HepG2 (cell line): ENCODE measurements at regions not wholly inside any gene's neighbourhood (a gene's known extent, or its start where the extent isn't known, plus 50 kb on each side); places are given as distances from the start of the nearest gene placed in this dataset.

Experiments
- ATAC-seq: fragments of 200-7000 bp; cut with Tn5 transposase; 3 replicates; pipeline ENCODE4 v1.9.1; 2020; ENCODE audit warnings: mild to moderate bottlenecking, moderate library complexity
- BruUV-seq: library from RNA; stranded (reverse); fragments of 400-500 nt; replicated peaks from 2 replicates; lab custom pipeline; 2021; lab: Mats Ljungman, UMichigan
- CTCF ChIA-PET: fragments of 300-600 bp; formaldehyde crosslinking; extraction: SDS; loops from one replicate; lab custom pipeline; 2021; ENCODE audit warnings: low total read pairs, inconsistent platforms, low intra/inter-chr PET ratio; lab: Yijun Ruan, JAX
- POLR2A ChIA-PET: fragments of 350-600 bp; sonication (Branson Sonifier 250); formaldehyde crosslinking; loops from one replicate; lab custom pipeline; 2020; ENCODE audit warnings: antibody characterized with exemption, inconsistent platforms; lab: Yijun Ruan, JAX
- DNase-seq: peaks from one replicate; pipeline ENCODE4 v3.0.0-alpha.2; 2015; ENCODE audit warnings: low spot score
- FAIRE-seq: peaks from 3 replicates; lab custom pipeline; 2011; peaks lifted over from hg19 to GRCh38; lab: Jason Lieb, UNC
- H2AFZ ChIP-seq: one replicate; pipeline ENCODE4 v1.6.1; 2011; ENCODE audit warnings: low read length, inconsistent platforms
- H3K27ac ChIP-seq: fragments of 300-600 bp; 3 replicates; pipeline ENCODE4 v1.8.0; 2011; ENCODE audit warnings: mixed run types, mild to moderate bottlenecking, mixed read lengths, low read length, inconsistent platforms; ENCODE audit not compliant: insufficient read depth; ENCODE audit errors: extremely low read length
- H3K27me3 ChIP-seq, 2 experiments: fragments of 200-600 bp in 1 of 2; 2 replicates in 1 of 2; 3 replicates in 1 of 2; pipeline versions ENCODE4 v1.6.0 to v1.8.0; 2011; ENCODE audit warnings: low read length in 2 of 2, mild to moderate bottlenecking in 2 of 2, moderate library complexity in 2 of 2, inconsistent platforms in 1 of 2; ENCODE audit not compliant: insufficient read depth in 2 of 2, control insufficient read depth in 1 of 2
- H3K36me3 ChIP-seq, 2 experiments: fragments of 200-600 bp in 1 of 2; replicated peaks in 1 of 2; 2 replicates in 1 of 2; 3 replicates in 1 of 2; pipeline versions ENCODE4 v1.5.1 to v1.8.0; 2011; ENCODE audit warnings: low read length in 2 of 2, inconsistent platforms in 1 of 2; ENCODE audit not compliant: insufficient read depth in 2 of 2, control insufficient read depth in 1 of 2
- H3K4me1 ChIP-seq: 2 replicates; pipeline ENCODE4 v1.5.1; 2012; ENCODE audit warnings: low read length, inconsistent platforms; ENCODE audit not compliant: insufficient read depth
- H3K4me2 ChIP-seq: 2 replicates; pipeline ENCODE4 v1.6.0; 2011; ENCODE audit warnings: low read depth, low read length, inconsistent platforms
- H3K4me3 ChIP-seq, 3 experiments: fragments of 200-600 bp in 1 of 3; sonication (generic), shearing (Covaris generic) in 1 of 3; replicated peaks in 1 of 3; 2 replicates each; pipeline ENCODE4 v1.5.1; 2011 to 2016; ENCODE audit warnings: low read length in 3 of 3, inconsistent platforms in 2 of 3, low read depth in 2 of 3, mild to moderate bottlenecking in 2 of 3, control low read depth in 1 of 3, mixed read lengths in 1 of 3; ENCODE audit not compliant: insufficient read depth in 1 of 3
- H3K79me2 ChIP-seq: one replicate; pipeline ENCODE4 v1.6.1; 2011; ENCODE audit warnings: low read length, inconsistent platforms; ENCODE audit not compliant: insufficient read depth
- H3K9ac ChIP-seq: 2 replicates; pipeline ENCODE4 v1.6.0; 2011; ENCODE audit warnings: mild to moderate bottlenecking, low read depth, low read length, inconsistent platforms; ENCODE audit not compliant: insufficient read depth
- H3K9me3 ChIP-seq: 2 replicates; pipeline ENCODE4 v1.5.1; 2012; ENCODE audit warnings: mild to moderate bottlenecking, low read length
- H4K20me1 ChIP-seq: 2 replicates; pipeline ENCODE4 v1.6.0; 2011; ENCODE audit warnings: inconsistent platforms, mild to moderate bottlenecking, low read length, moderate library complexity; ENCODE audit not compliant: insufficient read depth
- GABPA ChIP-seq, 2 experiments: IDR thresholded peaks; 2 replicates each; pipeline ENCODE4 v1.6.1; 2011 to 2016; ENCODE audit warnings: low read depth in 2 of 2, low read length in 1 of 2, missing biosample characterization in 1 of 2, missing genetic modification characterization in 1 of 2
- MBD4 ChIP-seq: IDR thresholded peaks from 2 replicates; pipeline ENCODE4 v1.6.1; 2012; ENCODE audit warnings: low read length, inconsistent platforms, borderline replicate concordance
- MIER2 ChIP-seq: IDR thresholded peaks from 2 replicates; pipeline ENCODE4 v1.6.1; 2016; ENCODE audit warnings: missing biosample characterization, missing genetic modification reagents
- RFXAP ChIP-seq: sonication (generic); formaldehyde crosslinking; IDR thresholded peaks from 2 replicates; pipeline ENCODE4 v1.4.0; 2020; ENCODE audit warnings: missing genetic modification reagents, borderline replicate concordance
- SMAD9 ChIP-seq: sonication (generic); formaldehyde crosslinking; IDR thresholded peaks from 2 replicates; pipeline ENCODE4 v1.5.1; 2020; ENCODE audit warnings: mild to moderate bottlenecking, missing genetic modification reagents
- SMYD3 ChIP-seq: sonication (generic); formaldehyde crosslinking; IDR thresholded peaks from 2 replicates; pipeline ENCODE4 v1.8.1; 2023; ENCODE audit warnings: mild to moderate bottlenecking, missing genetic modification reagents
- ZNF17 ChIP-seq: sonication (generic); formaldehyde crosslinking; IDR thresholded peaks from 2 replicates; pipeline ENCODE4 v1.5.0; 2020; ENCODE audit warnings: mild to moderate bottlenecking, missing genetic modification reagents
- ZNF530 ChIP-seq: sonication (generic); formaldehyde crosslinking; IDR thresholded peaks from 2 replicates; pipeline ENCODE4 v1.5.0; 2020; ENCODE audit warnings: low read depth, mild to moderate bottlenecking, missing genetic modification reagents
- ZNF709 ChIP-seq: sonication (generic); formaldehyde crosslinking; IDR thresholded peaks from 2 replicates; pipeline ENCODE4 v1.5.0; 2020; ENCODE audit warnings: mild to moderate bottlenecking, missing genetic modification reagents
- ZNF878 ChIP-seq: sonication (generic); formaldehyde crosslinking; IDR thresholded peaks from 2 replicates; pipeline ENCODE4 v1.8.1; 2023; ENCODE audit warnings: mild to moderate bottlenecking, missing genetic modification reagents, moderate library complexity
- ZSCAN20 ChIP-seq: sonication (generic); formaldehyde crosslinking; IDR thresholded peaks from 2 replicates; pipeline ENCODE4 v1.4.0; 2020; ENCODE audit warnings: missing genetic modification reagents, mild to moderate bottlenecking, borderline replicate concordance
- WGBS: methylation state at CpG from one replicate; pipeline ENCODE4 v1.1.6; 2017; ENCODE audit warnings: low lambda C conversion rate; 5-methylcytosine and 5-hydroxymethylcytosine counted together
- in situ Hi-C: cut with HindIII; loops from 2 replicates; pipeline ENCODE4 v1.10.0; 2017; ENCODE audit warnings: low pct_unique_long_range_greater_than_20kb; ENCODE audit not compliant: extremely low pct_ligation_motif_present
- intact Hi-C: fragments of 100-400 bp; cut with micrococcal nuclease; formaldehyde crosslinking; loops from one replicate; pipeline ENCODE4 v1.10.0; 2022; ENCODE audit not compliant: unreplicated experiment
- TF ChIP-seq, protein P1 (sequence below): IDR thresholded peaks from 2 replicates; pipeline ENCODE4 v1.6.1; 2016; ENCODE audit warnings: missing biosample characterization, missing genetic modification reagents, low read depth
- TF ChIP-seq, protein P2 (sequence below): sonication (generic); formaldehyde crosslinking; IDR thresholded peaks from 2 replicates; pipeline ENCODE4 v1.9.0; 2021; ENCODE audit warnings: mild to moderate bottlenecking, missing genetic modification reagents

DNA sequence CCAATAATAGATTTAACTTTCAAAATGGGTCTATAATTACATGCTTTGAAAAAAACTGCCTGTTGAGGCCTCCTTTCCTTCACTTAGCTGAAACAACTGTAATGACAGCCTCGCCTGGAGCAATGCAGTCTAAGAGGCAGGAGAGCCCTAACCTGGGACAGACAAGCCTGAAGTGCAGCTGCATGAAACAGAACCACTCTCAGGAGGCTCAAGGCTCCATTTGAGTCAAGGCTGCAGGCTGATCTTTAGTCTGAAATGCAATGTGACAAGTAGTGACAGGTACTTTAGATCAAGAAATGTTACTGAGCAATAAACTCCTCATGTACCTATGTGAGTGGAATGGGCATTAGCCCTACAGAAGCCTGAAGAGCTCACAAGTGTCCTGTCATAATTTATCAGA lies 414.0 kb upstream of the LUZP2 start (continued):
- TF ChIP-seq, protein P1, sequence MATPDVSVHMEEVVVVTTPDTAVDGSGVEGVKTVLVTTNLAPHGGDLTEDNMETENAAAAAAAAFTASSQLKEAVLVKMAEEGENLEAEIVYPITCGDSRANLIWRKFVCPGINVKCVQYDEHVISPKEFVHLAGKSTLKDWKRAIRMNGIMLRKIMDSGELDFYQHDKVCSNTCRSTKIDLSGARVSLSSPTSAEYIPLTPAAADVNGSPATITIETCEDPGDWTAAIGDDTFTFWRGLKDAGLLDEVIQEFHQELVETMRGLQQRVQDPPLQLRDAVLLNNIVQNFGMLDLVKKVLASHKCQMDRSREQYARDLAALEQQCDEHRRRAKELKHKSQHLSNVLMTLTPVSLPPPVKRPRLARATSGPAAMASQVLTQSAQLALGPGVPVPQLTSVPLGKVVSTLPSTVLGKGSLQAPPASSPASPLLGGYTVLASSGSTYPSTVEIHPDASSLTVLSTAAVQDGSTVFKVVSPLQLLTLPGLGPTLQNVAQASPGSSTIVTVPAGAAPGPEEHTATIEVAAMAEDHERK, result no peak
- TF ChIP-seq, all 625 proteins: peak for 0

DNA sequence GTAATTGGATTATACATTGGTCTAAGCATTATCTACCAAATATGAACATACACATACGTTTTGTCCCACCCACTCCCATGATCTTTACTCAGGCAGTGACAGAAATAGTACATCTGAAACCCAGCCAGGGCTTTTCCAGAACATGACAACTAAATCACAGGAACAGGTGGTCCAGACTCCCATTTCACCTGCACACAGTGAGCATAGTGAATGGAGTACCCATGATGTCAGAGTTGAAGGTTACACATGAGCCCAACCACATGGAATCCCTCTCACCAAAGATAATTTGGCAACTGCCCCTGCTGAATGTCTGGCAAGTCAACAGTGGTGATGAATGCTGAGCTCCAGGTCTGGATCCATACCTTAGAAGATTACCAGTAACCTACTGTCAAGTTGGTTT lies 411.9 kb upstream of the LUZP2 start:
- BruUV-seq, result no TSS peak
- ChIA-PET POLR2A (no interaction called here), CTCF (no interaction called here)
- no peak overlapping the region for H3K9ac ChIP-seq
- no peak for DNase-seq
- H2AFZ ChIP-seq, result no peak overlapping the region
- H3K9me3 ChIP-seq, result no peaks in the 10 kb centered on the region
- TF ChIP-seq ZNF709, result no peak
- no peak for TF ChIP-seq ZNF878 (CRISPR knock-in tag)
- TF ChIP-seq SMAD9 (CRISPR knock-in tag), result no peak
- TF ChIP-seq GABPA (IDR thresholded peaks at IDR 0.05; ENCODE audit: low read depth, low read length), result no peak
- TF ChIP-seq GABPA (CRISPR knock-in tag; IDR thresholded peaks at IDR 0.05; ENCODE audit: low read depth), result no peak
- TF ChIP-seq ZNF530 (CRISPR knock-in tag), result no peak
- no peak for TF ChIP-seq RFXAP (CRISPR knock-in tag)
- TF ChIP-seq MBD4, result no peak
- no peak for TF ChIP-seq ZSCAN20 (CRISPR knock-in tag)
- TF ChIP-seq, protein P2, sequence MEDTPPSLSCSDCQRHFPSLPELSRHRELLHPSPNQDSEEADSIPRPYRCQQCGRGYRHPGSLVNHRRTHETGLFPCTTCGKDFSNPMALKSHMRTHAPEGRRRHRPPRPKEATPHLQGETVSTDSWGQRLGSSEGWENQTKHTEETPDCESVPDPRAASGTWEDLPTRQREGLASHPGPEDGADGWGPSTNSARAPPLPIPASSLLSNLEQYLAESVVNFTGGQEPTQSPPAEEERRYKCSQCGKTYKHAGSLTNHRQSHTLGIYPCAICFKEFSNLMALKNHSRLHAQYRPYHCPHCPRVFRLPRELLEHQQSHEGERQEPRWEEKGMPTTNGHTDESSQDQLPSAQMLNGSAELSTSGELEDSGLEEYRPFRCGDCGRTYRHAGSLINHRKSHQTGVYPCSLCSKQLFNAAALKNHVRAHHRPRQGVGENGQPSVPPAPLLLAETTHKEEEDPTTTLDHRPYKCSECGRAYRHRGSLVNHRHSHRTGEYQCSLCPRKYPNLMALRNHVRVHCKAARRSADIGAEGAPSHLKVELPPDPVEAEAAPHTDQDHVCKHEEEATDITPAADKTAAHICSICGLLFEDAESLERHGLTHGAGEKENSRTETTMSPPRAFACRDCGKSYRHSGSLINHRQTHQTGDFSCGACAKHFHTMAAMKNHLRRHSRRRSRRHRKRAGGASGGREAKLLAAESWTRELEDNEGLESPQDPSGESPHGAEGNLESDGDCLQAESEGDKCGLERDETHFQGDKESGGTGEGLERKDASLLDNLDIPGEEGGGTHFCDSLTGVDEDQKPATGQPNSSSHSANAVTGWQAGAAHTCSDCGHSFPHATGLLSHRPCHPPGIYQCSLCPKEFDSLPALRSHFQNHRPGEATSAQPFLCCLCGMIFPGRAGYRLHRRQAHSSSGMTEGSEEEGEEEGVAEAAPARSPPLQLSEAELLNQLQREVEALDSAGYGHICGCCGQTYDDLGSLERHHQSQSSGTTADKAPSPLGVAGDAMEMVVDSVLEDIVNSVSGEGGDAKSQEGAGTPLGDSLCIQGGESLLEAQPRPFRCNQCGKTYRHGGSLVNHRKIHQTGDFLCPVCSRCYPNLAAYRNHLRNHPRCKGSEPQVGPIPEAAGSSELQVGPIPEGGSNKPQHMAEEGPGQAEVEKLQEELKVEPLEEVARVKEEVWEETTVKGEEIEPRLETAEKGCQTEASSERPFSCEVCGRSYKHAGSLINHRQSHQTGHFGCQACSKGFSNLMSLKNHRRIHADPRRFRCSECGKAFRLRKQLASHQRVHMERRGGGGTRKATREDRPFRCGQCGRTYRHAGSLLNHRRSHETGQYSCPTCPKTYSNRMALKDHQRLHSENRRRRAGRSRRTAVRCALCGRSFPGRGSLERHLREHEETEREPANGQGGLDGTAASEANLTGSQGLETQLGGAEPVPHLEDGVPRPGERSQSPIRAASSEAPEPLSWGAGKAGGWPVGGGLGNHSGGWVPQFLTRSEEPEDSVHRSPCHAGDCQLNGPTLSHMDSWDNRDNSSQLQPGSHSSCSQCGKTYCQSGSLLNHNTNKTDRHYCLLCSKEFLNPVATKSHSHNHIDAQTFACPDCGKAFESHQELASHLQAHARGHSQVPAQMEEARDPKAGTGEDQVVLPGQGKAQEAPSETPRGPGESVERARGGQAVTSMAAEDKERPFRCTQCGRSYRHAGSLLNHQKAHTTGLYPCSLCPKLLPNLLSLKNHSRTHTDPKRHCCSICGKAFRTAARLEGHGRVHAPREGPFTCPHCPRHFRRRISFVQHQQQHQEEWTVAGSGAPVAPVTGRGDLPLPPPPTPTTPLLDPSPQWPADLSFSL (CRISPR knock-in tag), result no peak
- no peak for TF ChIP-seq SMYD3 (CRISPR knock-in tag)
- TF ChIP-seq MIER2, result no peak
- TF ChIP-seq ZNF17 (CRISPR knock-in tag), result no peak
- H4K20me1 ChIP-seq, result no peaks in the 10 kb centered on the region
- in situ Hi-C loops (no loop called here), intact Hi-C loops (no loop called here)
- no peaks in the 10 kb centered on the region for H3K79me2 ChIP-seq
- H3K36me3 ChIP-seq, result no peaks in the 10 kb centered on the region
- FAIRE-seq, result no peak
- no peak overlapping the region for H3K4me2 ChIP-seq
- no peak overlapping the region for H3K27ac ChIP-seq
- no peaks in the 10 kb centered on the region for H3K27me3 ChIP-seq
- no peaks in the 10 kb centered on the region for H3K4me1 ChIP-seq
- ATAC-seq, result no peak
- 0% methylated on average over 1 of the region's 1 CpG for WGBS
- H3K4me3 ChIP-seq, result no peak overlapping the region
